ENCODE measurements at regions not wholly inside any gene's neighbourhood (a gene's known extent, or its start where the extent isn't known, plus 50 kb on each side); places are given as distances from the start of the nearest gene placed in this dataset.

DNA sequence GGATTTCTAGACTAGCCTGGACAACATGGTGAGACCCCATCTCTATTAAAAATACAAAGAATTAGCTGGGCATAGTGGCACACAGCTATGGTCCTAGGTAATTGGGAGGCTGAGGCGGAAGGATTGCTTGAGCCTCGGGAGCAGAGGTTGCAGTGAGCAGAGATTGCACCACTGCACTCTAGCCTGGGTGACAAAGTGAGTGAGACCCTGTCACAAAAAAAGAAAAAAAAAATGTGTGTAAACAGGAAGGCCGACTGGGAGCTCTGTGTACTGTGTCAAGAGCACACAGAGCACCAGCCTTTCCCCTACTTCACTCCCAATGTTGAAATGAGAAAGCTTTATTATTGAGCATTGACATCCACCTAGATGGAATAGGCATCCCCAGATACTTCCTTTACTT, 681.7 kb upstream of the FSHR start:
- DNase-seq (ENCODE audit: extremely low spot score): no peak
- CTCF ChIA-PET: interaction anchor here (1.5 kb wide), 1 partner anchor 16 kb away, joined by 5 read pairs; no protein-coding TSS in a partner anchor
- TF ChIP-seq CTCF (IDR thresholded peaks at IDR 0.05; ENCODE audit: control extremely low read depth, extremely low read depth, low read depth, missing control alignments): no peak
- POLR2A ChIA-PET: no interaction called here

DNA sequence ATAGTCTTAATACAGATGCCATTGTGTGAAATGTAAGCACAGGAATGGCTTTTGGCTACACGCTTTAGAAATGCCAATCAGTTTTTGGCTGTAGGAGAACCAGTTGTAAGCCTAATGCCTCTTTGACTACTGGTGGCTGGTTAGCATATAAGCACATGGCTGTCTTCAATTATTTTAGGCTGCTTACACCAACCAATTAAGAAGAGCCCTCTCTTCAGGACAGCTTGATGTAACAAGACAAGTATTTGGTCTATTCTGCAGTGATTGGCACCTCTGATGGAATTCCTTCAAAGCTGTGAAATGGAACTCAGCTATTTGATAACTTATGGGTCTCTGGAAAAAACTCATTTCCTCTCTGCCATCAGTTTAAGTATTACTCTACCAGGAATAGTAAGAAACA, 680.1 kb upstream of the FSHR start:
- no peak for TF ChIP-seq CTCF (IDR thresholded peaks at IDR 0.05; ENCODE audit: control extremely low read depth, extremely low read depth, low read depth, missing control alignments)
- CTCF ChIA-PET: interaction anchor here (1.6 kb wide), 1 partner anchor 10 kb away, joined by 5 read pairs; no protein-coding TSS in a partner anchor
- DNase-seq (ENCODE audit: extremely low spot score): no peak
- POLR2A ChIA-PET: no interaction called here

- CTCF ChIA-PET: no interaction called here
- POLR2A ChIA-PET: no interaction called here
- no peak for DNase-seq (ENCODE audit: extremely low spot score)
- TF ChIP-seq CTCF (IDR thresholded peaks at IDR 0.05; ENCODE audit: control extremely low read depth, extremely low read depth, low read depth, missing control alignments): no peak
Observed at GRCh38 chr2:49832555-49832954, 678.2 kb upstream of the FSHR start.

DNA sequence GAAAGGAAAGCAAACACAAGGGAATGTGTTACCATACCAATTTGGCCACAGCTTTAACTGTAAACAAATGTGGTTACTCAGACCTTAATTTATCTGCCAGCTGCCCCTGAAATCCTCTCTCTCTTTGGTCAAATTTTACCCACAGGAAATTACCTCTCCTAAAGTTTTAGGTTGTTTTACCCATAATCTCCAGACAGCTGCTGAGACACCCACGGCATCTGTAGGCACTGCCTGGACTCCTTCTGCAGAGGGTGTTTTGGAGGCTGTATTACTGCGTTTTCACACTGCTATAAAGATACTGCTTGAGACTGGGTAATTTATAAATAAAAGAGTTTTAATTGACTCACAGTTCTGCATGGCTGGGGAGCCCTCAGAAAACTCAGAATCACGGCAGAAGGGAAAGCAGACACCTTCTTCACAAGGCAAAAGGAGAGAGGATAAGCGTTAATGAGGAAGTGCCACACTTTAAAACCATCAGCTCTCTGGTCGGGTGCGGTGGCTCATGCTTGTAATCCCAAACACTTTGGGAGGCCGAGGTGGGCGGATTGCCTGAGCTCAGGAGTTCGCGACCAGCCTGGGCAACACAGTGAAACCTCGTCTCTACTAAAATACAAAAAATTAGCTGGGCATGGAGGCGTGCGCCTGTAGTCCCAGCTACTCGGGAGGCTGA, 677.5 kb upstream of the FSHR start:
- no peak for TF ChIP-seq CTCF (IDR thresholded peaks at IDR 0.05; ENCODE audit: control extremely low read depth, extremely low read depth, low read depth, missing control alignments)
- POLR2A ChIA-PET: no interaction called here
- CTCF ChIA-PET: no interaction called here
- DNase-seq (ENCODE audit: extremely low spot score): no peak

DNA sequence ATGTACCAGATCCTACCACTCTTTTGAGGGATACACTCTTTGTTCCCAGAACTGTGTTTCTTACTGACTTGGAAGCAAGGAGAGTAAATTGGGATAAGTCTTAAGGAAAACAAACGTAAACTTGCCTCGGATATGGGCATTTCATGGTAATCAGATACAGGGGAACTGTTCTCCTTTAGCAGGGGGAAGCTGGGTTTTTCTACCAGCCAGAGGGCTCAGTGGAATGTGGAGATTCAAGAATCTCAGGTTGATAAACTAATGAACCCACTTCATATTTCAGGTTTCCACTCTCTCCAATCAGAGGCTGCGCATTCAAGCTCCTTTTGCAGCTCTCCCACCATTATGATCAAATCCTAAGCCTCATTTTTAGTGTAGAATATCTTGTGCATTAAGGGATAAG, 676.5 kb upstream of the FSHR start:
- no peak for DNase-seq (ENCODE audit: extremely low spot score)
- CTCF ChIA-PET: no interaction called here

DNA sequence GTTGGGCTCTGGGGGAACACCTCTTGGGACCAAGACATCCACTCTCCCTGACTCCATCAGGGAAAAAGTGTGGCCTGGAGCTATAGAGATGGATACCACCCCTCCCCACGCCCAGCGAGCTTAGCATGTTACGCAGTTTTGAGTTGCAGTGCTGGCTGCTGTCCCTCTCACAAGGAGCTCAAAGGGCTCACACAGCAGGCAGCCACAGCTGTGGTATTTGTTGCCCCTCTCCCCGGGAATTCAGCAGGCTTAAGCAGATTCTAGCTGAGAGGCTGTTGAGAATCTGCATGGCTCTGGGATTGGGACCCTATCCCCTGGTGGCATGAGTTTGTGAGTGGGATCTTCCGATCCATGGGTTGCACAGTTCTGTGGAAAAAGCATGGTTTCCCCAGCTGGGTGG, 673.1 kb upstream of the FSHR start:
- POLR2A ChIA-PET: no interaction called here
- CTCF ChIA-PET: interaction anchor here (1.1 kb wide), 1 partner anchor 9 kb away, joined by 4 read pairs; no protein-coding TSS in a partner anchor
- TF ChIP-seq CTCF (IDR thresholded peaks at IDR 0.05; ENCODE audit: control extremely low read depth, extremely low read depth, low read depth, missing control alignments): no peak

More for the DNA sequence above, 676.5 kb upstream of the FSHR start:
- no peak for TF ChIP-seq CTCF (IDR thresholded peaks at IDR 0.05; ENCODE audit: control extremely low read depth, extremely low read depth, low read depth, missing control alignments)
- POLR2A ChIA-PET: no interaction called here

More for the DNA sequence above, 673.1 kb upstream of the FSHR start:
- DNase-seq (ENCODE audit: extremely low spot score): no peak
